HepG2 (cell line): ENCODE measurements at regions not wholly inside any gene's neighbourhood (a gene's known extent, or its start where the extent isn't known, plus 50 kb on each side); places are given as distances from the start of the nearest gene placed in this dataset.

ENCODE experiments used
- ATAC-seq: fragments of 200-7000 bp; cut with Tn5 transposase; 3 replicates; pipeline ENCODE4 v1.9.1; 2020; ENCODE audit warnings: mild to moderate bottlenecking, moderate library complexity
- BruUV-seq: library from RNA; stranded (reverse); fragments of 400-500 nt; replicated peaks from 2 replicates; lab custom pipeline; 2021; lab: Mats Ljungman, UMichigan
- CTCF ChIA-PET: fragments of 300-600 bp; formaldehyde crosslinking; extraction: SDS; loops from one replicate; lab custom pipeline; 2021; ENCODE audit warnings: low total read pairs, inconsistent platforms, low intra/inter-chr PET ratio; lab: Yijun Ruan, JAX
- POLR2A ChIA-PET: fragments of 350-600 bp; sonication (Branson Sonifier 250); formaldehyde crosslinking; loops from one replicate; lab custom pipeline; 2020; ENCODE audit warnings: antibody characterized with exemption, inconsistent platforms; lab: Yijun Ruan, JAX
- DNase-seq: peaks from one replicate; pipeline ENCODE4 v3.0.0-alpha.2; 2015; ENCODE audit warnings: low spot score
- FAIRE-seq: peaks from 3 replicates; lab custom pipeline; 2011; peaks lifted over from hg19 to GRCh38; lab: Jason Lieb, UNC
- H2AFZ ChIP-seq: one replicate; pipeline ENCODE4 v1.6.1; 2011; ENCODE audit warnings: low read length, inconsistent platforms
- H3K27ac ChIP-seq: fragments of 300-600 bp; 3 replicates; pipeline ENCODE4 v1.8.0; 2011; ENCODE audit warnings: mixed run types, mild to moderate bottlenecking, mixed read lengths, low read length, inconsistent platforms; ENCODE audit not compliant: insufficient read depth; ENCODE audit errors: extremely low read length
- H3K27me3 ChIP-seq, 2 experiments: fragments of 200-600 bp in 1 of 2; 2 replicates in 1 of 2; 3 replicates in 1 of 2; pipeline versions ENCODE4 v1.6.0 to v1.8.0; 2011; ENCODE audit warnings: low read length in 2 of 2, mild to moderate bottlenecking in 2 of 2, moderate library complexity in 2 of 2, inconsistent platforms in 1 of 2; ENCODE audit not compliant: insufficient read depth in 2 of 2, control insufficient read depth in 1 of 2
- H3K36me3 ChIP-seq, 2 experiments: fragments of 200-600 bp in 1 of 2; replicated peaks in 1 of 2; 2 replicates in 1 of 2; 3 replicates in 1 of 2; pipeline versions ENCODE4 v1.5.1 to v1.8.0; 2011; ENCODE audit warnings: low read length in 2 of 2, inconsistent platforms in 1 of 2; ENCODE audit not compliant: insufficient read depth in 2 of 2, control insufficient read depth in 1 of 2
- H3K4me1 ChIP-seq: 2 replicates; pipeline ENCODE4 v1.5.1; 2012; ENCODE audit warnings: low read length, inconsistent platforms; ENCODE audit not compliant: insufficient read depth
- H3K4me2 ChIP-seq: 2 replicates; pipeline ENCODE4 v1.6.0; 2011; ENCODE audit warnings: low read depth, low read length, inconsistent platforms
- H3K4me3 ChIP-seq, 3 experiments: fragments of 200-600 bp in 1 of 3; sonication (generic), shearing (Covaris generic) in 1 of 3; replicated peaks in 1 of 3; 2 replicates each; pipeline ENCODE4 v1.5.1; 2011 to 2016; ENCODE audit warnings: low read length in 3 of 3, inconsistent platforms in 2 of 3, low read depth in 2 of 3, mild to moderate bottlenecking in 2 of 3, control low read depth in 1 of 3, mixed read lengths in 1 of 3; ENCODE audit not compliant: insufficient read depth in 1 of 3
- H3K79me2 ChIP-seq: one replicate; pipeline ENCODE4 v1.6.1; 2011; ENCODE audit warnings: low read length, inconsistent platforms; ENCODE audit not compliant: insufficient read depth
- H3K9ac ChIP-seq: 2 replicates; pipeline ENCODE4 v1.6.0; 2011; ENCODE audit warnings: mild to moderate bottlenecking, low read depth, low read length, inconsistent platforms; ENCODE audit not compliant: insufficient read depth
- H3K9me3 ChIP-seq: 2 replicates; pipeline ENCODE4 v1.5.1; 2012; ENCODE audit warnings: mild to moderate bottlenecking, low read length
- H4K20me1 ChIP-seq: 2 replicates; pipeline ENCODE4 v1.6.0; 2011; ENCODE audit warnings: inconsistent platforms, mild to moderate bottlenecking, low read length, moderate library complexity; ENCODE audit not compliant: insufficient read depth
- MAFK ChIP-seq, 2 experiments: IDR thresholded peaks in 1 of 2; conservative IDR thresholded peaks in 1 of 2; 2 replicates each; pipeline ENCODE4 v1.6.1; 2011; ENCODE audit warnings: improper control_type of control experiment in 2 of 2, low read length in 2 of 2
- SRF ChIP-seq: IDR thresholded peaks from 2 replicates; pipeline ENCODE4 v1.6.1; 2011; ENCODE audit warnings: mild to moderate bottlenecking, low read depth, low read length, moderate library complexity
- ZC3H13 ChIP-seq: sonication (generic); formaldehyde crosslinking; IDR thresholded peaks from 2 replicates; pipeline ENCODE4 v1.8.1; 2023; ENCODE audit warnings: mild to moderate bottlenecking, missing genetic modification reagents, moderate library complexity
- ZNF570 ChIP-seq: sonication (generic); formaldehyde crosslinking; IDR thresholded peaks from 2 replicates; pipeline ENCODE4 v1.4.0; 2020; ENCODE audit warnings: mild to moderate bottlenecking, missing genetic modification reagents, borderline replicate concordance
- WGBS: methylation state at CpG from one replicate; pipeline ENCODE4 v1.1.6; 2017; ENCODE audit warnings: low lambda C conversion rate; 5-methylcytosine and 5-hydroxymethylcytosine counted together
- in situ Hi-C: cut with HindIII; loops from 2 replicates; pipeline ENCODE4 v1.10.0; 2017; ENCODE audit warnings: low pct_unique_long_range_greater_than_20kb; ENCODE audit not compliant: extremely low pct_ligation_motif_present
- intact Hi-C: fragments of 100-400 bp; cut with micrococcal nuclease; formaldehyde crosslinking; loops from one replicate; pipeline ENCODE4 v1.10.0; 2022; ENCODE audit not compliant: unreplicated experiment

DNA sequence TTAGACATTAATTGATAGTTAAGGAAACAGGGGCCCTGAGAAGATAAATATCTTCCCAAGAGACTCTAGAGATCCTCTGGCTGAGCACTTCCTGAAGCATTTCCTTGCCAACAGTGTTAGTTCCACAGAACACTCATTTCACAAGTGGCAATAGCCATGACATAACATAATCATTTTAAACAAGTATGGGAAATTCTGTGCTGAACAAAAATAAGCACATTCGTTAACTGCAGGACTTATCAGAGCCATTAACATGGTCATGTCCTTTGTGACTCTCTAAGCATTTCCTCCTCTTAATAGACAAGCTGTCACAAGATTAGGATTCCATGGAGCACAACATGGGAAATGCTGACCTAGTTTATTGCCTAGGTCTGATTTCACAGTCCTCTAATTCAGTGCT is 184.9 kb downstream of the SNX18 start:
- no TSS peak for BruUV-seq
- POLR2A ChIA-PET: no interaction called here
- intact Hi-C loops: no loop called here

DNA sequence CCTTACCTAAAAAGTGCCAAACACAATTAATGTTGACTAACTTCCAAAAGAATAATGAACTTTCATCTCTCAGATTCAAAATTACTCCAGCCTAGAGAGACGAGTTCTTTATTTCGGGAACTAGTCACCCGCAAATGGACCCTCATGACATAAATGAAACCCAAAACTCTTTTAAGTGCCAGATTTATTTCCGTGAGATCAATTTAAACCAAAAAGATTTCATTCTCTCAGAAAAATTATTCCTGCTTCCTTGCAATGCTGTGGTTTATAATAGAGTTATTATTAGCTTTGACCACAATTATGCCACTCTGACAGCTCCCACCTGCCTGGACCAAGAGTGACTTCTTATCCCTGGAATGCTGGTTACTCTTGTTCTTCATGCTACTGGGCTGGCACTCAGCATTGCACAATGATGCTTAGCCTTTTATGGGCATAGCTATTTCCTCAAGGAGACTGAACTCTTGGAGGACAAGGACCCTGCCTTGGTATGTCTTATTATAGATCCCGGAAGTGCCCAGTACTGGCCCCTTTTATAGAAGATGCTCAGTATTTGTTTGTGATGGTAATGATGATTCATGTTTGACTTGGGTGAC is 183.5 kb downstream of the SNX18 start:
- Histone ChIP-seq H2AFZ (no peak overlapping the region), H3K36me3 (no peaks in the 10 kb centered on the region), H3K9me3 (no peaks in the 10 kb centered on the region), H3K27ac (no peak overlapping the region), H3K4me2 (no peak overlapping the region), H3K79me2 (no peaks in the 10 kb centered on the region), H3K27me3 (peaks cover 0 to 4% of the 10 kb centered on the region in 2 experiments; a peak in 1 of 5 replicates), H4K20me1 (no peaks in the 10 kb centered on the region), H3K4me1 (no peaks in the 10 kb centered on the region), H3K4me3 (no peak overlapping the region), H3K9ac (no peak overlapping the region)
- TF ChIP-seq ZC3H13 (CRISPR knock-in tag) (no peak), SRF (0 out of 2 replicates have a peak, but pooled peaks have one; percentile 25)
- CTCF ChIA-PET: no interaction called here
- intact Hi-C loops (no loop called here), in situ Hi-C loops (no loop called here)
- DNase-seq (no peak), ATAC-seq (no peak), FAIRE-seq (no peak)
- BruUV-seq: no TSS peak
- POLR2A ChIA-PET: no interaction called here
- WGBS: 70% methylated on average over 5 of the region's 5 CpGs

More for the DNA sequence above, 184.9 kb downstream of the SNX18 start:
- CTCF ChIA-PET: no interaction called here
- Histone ChIP-seq H3K36me3 (no peaks in the 10 kb centered on the region), H3K27me3 (peaks cover 0 to 4% of the 10 kb centered on the region in 2 experiments; a peak in 1 of 5 replicates), H4K20me1 (no peaks in the 10 kb centered on the region), H3K27ac (no peak overlapping the region), H3K9ac (no peak overlapping the region), H3K79me2 (no peaks in the 10 kb centered on the region), H3K4me1 (no peaks in the 10 kb centered on the region), H3K4me2 (no peak overlapping the region), H3K9me3 (no peaks in the 10 kb centered on the region), H2AFZ (no peak overlapping the region), H3K4me3 (no peak overlapping the region)
- ATAC-seq (no peak), DNase-seq (no peak), FAIRE-seq (no peak)
- in situ Hi-C loops: no loop called here
- 36% methylated on average over 1 of the region's 1 CpG for WGBS
- TF ChIP-seq ZNF570 (CRISPR knock-in tag) (no peak), MAFK (conservative IDR thresholded peaks at IDR 0.05 in 1 of 2, IDR thresholded peaks at IDR 0.05 in 1 of 2; ENCODE audit: low read length in 2 of 2) (peak in 1 of 2 experiments; percentile 20; a peak in 2 of 4 replicates)
